SK-N-SH (cell line): ENCODE measurements at regions not wholly inside any gene's neighbourhood (a gene's known extent, or its start where the extent isn't known, plus 50 kb on each side); places are given as distances from the start of the nearest gene placed in this dataset.

Experiments
- CTCF ChIA-PET: fragments of 300-600, 350-600 bp; formaldehyde crosslinking; extraction: SDS; loops from one replicate; lab custom pipeline; 2021; lab: Yijun Ruan, JAX
- POLR2A ChIA-PET: fragments of 350-600 bp; sonication (Branson Sonifier 250); formaldehyde crosslinking; extraction: SDS; loops from one replicate; lab custom pipeline; 2020; ENCODE audit warnings: antibody characterized with exemption, inconsistent platforms; lab: Yijun Ruan, JAX
- DNase-seq: peaks from one replicate; pipeline ENCODE4 v3.0.0; 2012
- H2AFZ ChIP-seq: fragments of 200-600 bp; sonication (generic); 2 replicates; pipeline ENCODE4 v1.8.1; 2016; ENCODE audit warnings: antibody characterized with exemption, mild to moderate bottlenecking, low read depth
- H3F3A ChIP-seq: fragments of 200-600 bp; sonication (generic); replicated peaks from 2 replicates; pipeline ENCODE3; 2016; ENCODE audit warnings: antibody characterized with exemption, mild to moderate bottlenecking; ENCODE audit not compliant: insufficient read depth
- H3K27ac ChIP-seq, 2 experiments: fragments of 200-500 bp in 1 of 2; fragments of 200-600 bp in 1 of 2; sonication (Bioruptor generic) in 1 of 2; sonication (generic), shearing (Covaris generic) in 1 of 2; 2 replicates each; pipeline versions ENCODE4 v1.5.1 to v1.6.1; 2014 to 2016; ENCODE audit warnings: low read depth in 2 of 2, inconsistent platforms in 1 of 2, low read length in 1 of 2, mild to moderate bottlenecking in 1 of 2, mixed read lengths in 1 of 2
- H3K27me3 ChIP-seq: fragments of 200-600 bp; sonication (generic), shearing (Covaris generic); 2 replicates; pipeline ENCODE4 v1.6.1; 2016; ENCODE audit warnings: mixed run types; ENCODE audit not compliant: insufficient read depth
- H3K36me3 ChIP-seq, 2 experiments: fragments of 200-500 bp in 1 of 2; fragments of 200-600 bp in 1 of 2; sonication (Bioruptor generic) in 1 of 2; sonication (generic) in 1 of 2; replicated peaks in 1 of 2; 2 replicates each; pipeline versions ENCODE3 to v1.5.1; 2014 to 2016; ENCODE audit warnings: low read length in 1 of 2, mild to moderate bottlenecking in 1 of 2; ENCODE audit not compliant: insufficient read depth in 2 of 2, control insufficient read depth in 1 of 2
- H3K4me1 ChIP-seq, 2 experiments: fragments of 200-500 bp in 1 of 2; fragments of 200-600 bp in 1 of 2; sonication (Bioruptor generic) in 1 of 2; sonication (generic), shearing (Covaris generic) in 1 of 2; 2 replicates each; pipeline versions ENCODE4 v1.5.1 to v1.6.1; 2014 to 2016; ENCODE audit warnings: low read depth in 1 of 2, low read length in 1 of 2, mixed run types in 1 of 2; ENCODE audit not compliant: insufficient read depth in 2 of 2, control insufficient read depth in 1 of 2
- H3K4me2 ChIP-seq: fragments of 200-600 bp; sonication (generic), shearing (Covaris generic); 2 replicates; pipeline ENCODE4 v1.6.1; 2017; ENCODE audit warnings: mixed run types
- H3K4me3 ChIP-seq, 2 experiments: fragments of 200-500 bp in 1 of 2; fragments of 200-600 bp in 1 of 2; sonication (Bioruptor generic) in 1 of 2; sonication (generic), shearing (Covaris generic) in 1 of 2; 2 replicates each; pipeline versions ENCODE4 v1.5.1 to v1.8.1; 2014 to 2016; ENCODE audit warnings: low read depth in 2 of 2, inconsistent platforms in 1 of 2, low read length in 1 of 2, mild to moderate bottlenecking in 1 of 2, mixed read lengths in 1 of 2, moderate library complexity in 1 of 2
- H3K79me2 ChIP-seq: fragments of 200-600 bp; sonication (generic); 2 replicates; pipeline ENCODE4 v1.8.1; 2017; ENCODE audit warnings: mild to moderate bottlenecking; ENCODE audit not compliant: insufficient read depth
- H3K9ac ChIP-seq: fragments of 200-600 bp; sonication (generic); 2 replicates; pipeline ENCODE4 v1.6.1; 2017; ENCODE audit warnings: mixed run types
- H3K9me2 ChIP-seq: fragments of 200-600 bp; sonication (generic); 2 replicates; pipeline ENCODE4 v1.6.1; 2017; ENCODE audit warnings: mixed run types
- H3K9me3 ChIP-seq: fragments of 200-600 bp; sonication (generic); 2 replicates; pipeline ENCODE4 v1.6.1; 2017; ENCODE audit warnings: mixed run types, mild to moderate bottlenecking, moderate library complexity
- H4K20me1 ChIP-seq: fragments of 200-600 bp; sonication (generic); 2 replicates; pipeline ENCODE4 v1.6.1; 2017; ENCODE audit warnings: mild to moderate bottlenecking, mixed run types; ENCODE audit not compliant: insufficient read depth
- CTCF ChIP-seq: fragments of 200-600 bp; sonication (generic); IDR thresholded peaks from 2 replicates; pipeline ENCODE4 v1.6.1; 2017; ENCODE audit warnings: antibody characterized with exemption, mild to moderate bottlenecking, moderate library complexity
- EP300 ChIP-seq, 2 experiments: IDR thresholded peaks; 2 replicates each; pipeline versions ENCODE4 v1.4.0 to v1.6.1; 2012; ENCODE audit warnings: borderline replicate concordance in 1 of 2, low read depth in 1 of 2, low read length in 1 of 2
- FOSL2 ChIP-seq: IDR thresholded peaks from 2 replicates; pipeline ENCODE4 v1.4.0; 2012; ENCODE audit warnings: low read depth, mild to moderate bottlenecking, moderate library complexity, borderline replicate concordance
- FOXJ3 ChIP-seq: sonication (generic); formaldehyde crosslinking; IDR thresholded peaks from 2 replicates; pipeline ENCODE4 v1.5.1; 2020; ENCODE audit warnings: mild to moderate bottlenecking, missing genetic modification reagents
- FOXM1 ChIP-seq: IDR thresholded peaks from 2 replicates; pipeline ENCODE4 v1.4.0; 2012; ENCODE audit warnings: low read depth, mild to moderate bottlenecking
- MAX ChIP-seq: IDR thresholded peaks from 2 replicates; pipeline ENCODE4 v1.4.0; 2012; ENCODE audit warnings: low read depth
- MXI1 ChIP-seq: IDR thresholded peaks from 2 replicates; pipeline ENCODE4 v1.6.1; 2012; ENCODE audit warnings: mild to moderate bottlenecking, low read depth, low read length, improper control_type of control experiment
- NFIC ChIP-seq: IDR thresholded peaks from 2 replicates; pipeline ENCODE4 v1.4.0; 2012; ENCODE audit warnings: borderline replicate concordance
- PBX3 ChIP-seq: IDR thresholded peaks from 2 replicates; pipeline ENCODE4; 2012
- POLR2AphosphoS5 ChIP-seq: IDR thresholded peaks from 2 replicates; pipeline ENCODE4 v1.6.1; 2012; ENCODE audit warnings: low read depth, low read length
- TCF12 ChIP-seq: IDR thresholded peaks from 2 replicates; pipeline ENCODE4 v1.4.0; 2012
- USF1 ChIP-seq: IDR thresholded peaks from 2 replicates; pipeline ENCODE4 v1.4.0; 2012; ENCODE audit warnings: low read depth, borderline replicate concordance
- YY1 ChIP-seq: IDR thresholded peaks from 2 replicates; pipeline ENCODE4 v1.4.0; 2012; ENCODE audit warnings: low read depth, mild to moderate bottlenecking
- WGBS: methylation state at CpG from one replicate; pipeline ENCODE4 v1.1.6; 2017; ENCODE audit warnings: low lambda C conversion rate; 5-methylcytosine and 5-hydroxymethylcytosine counted together

GRCh38 chr13:103694033-103694432, 627.8 kb upstream of the SLC10A2 start:
- no peak overlapping the region for H3K4me2 ChIP-seq
- 34% methylated on average over 5 of the region's 5 CpGs for WGBS
- H3K9me2 ChIP-seq: no peaks in the 10 kb centered on the region
- no peaks in the 10 kb centered on the region for H3K36me3 ChIP-seq
- TF ChIP-seq CTCF: no peak
- TF ChIP-seq FOSL2: no peak
- TF ChIP-seq MAX: no peak
- no peak for TF ChIP-seq MXI1
- TF ChIP-seq FOXJ3 (CRISPR knock-in tag): no peak
- TF ChIP-seq TCF12: no peak
- TF ChIP-seq PBX3: no peak
- no peak for TF ChIP-seq NFIC
- no peak for TF ChIP-seq USF1
- no peak for DNase-seq
- ChIA-PET POLR2A (no interaction called here), CTCF (interaction anchor here (1.0 kb wide), 1 partner anchor 154 kb away, joined by 4 read pairs; no protein-coding TSS in a partner anchor)
- H3K4me3 ChIP-seq: no peak overlapping the region
- H4K20me1 ChIP-seq: no peaks in the 10 kb centered on the region
- H3K79me2 ChIP-seq: no peaks in the 10 kb centered on the region
- H3K27ac ChIP-seq: 0 out of 4 replicates have a peak overlapping the region, but pooled peaks of 1 of the 2 experiments have one; percentile 11
- no peak overlapping the region for H2AFZ ChIP-seq
- H3F3A ChIP-seq: no peaks in the 10 kb centered on the region
- H3K9me3 ChIP-seq: no peaks in the 10 kb centered on the region
- H3K4me1 ChIP-seq: peaks cover 0 to 3% of the 10 kb centered on the region in 2 experiments; a peak in 1 of 4 replicates
- no peaks in the 10 kb centered on the region for H3K27me3 ChIP-seq
- no peak overlapping the region for H3K9ac ChIP-seq

- Histone ChIP-seq H4K20me1 (no peaks in the 10 kb centered on the region), H2AFZ (no peak overlapping the region), H3F3A (no peaks in the 10 kb centered on the region), H3K27me3 (no peaks in the 10 kb centered on the region), H3K36me3 (no peaks in the 10 kb centered on the region), H3K27ac (no peak overlapping the region), H3K9me2 (no peaks in the 10 kb centered on the region), H3K4me2 (no peak overlapping the region), H3K79me2 (no peaks in the 10 kb centered on the region), H3K4me3 (no peak overlapping the region), H3K9ac (no peak overlapping the region)
- POLR2A ChIA-PET: no interaction called here
- 77% methylated on average over 4 of the region's 4 CpGs for WGBS
- no peak for DNase-seq
- CTCF ChIA-PET: no interaction called here
- TF ChIP-seq YY1: no peak
- no peak for TF ChIP-seq POLR2AphosphoS5
- no peak for TF ChIP-seq EP300 (IDR thresholded peaks at IDR 0.05; ENCODE audit: borderline replicate concordance in 1 of 2, low read depth in 1 of 2, low read length in 1 of 2)
- no peak for TF ChIP-seq FOXM1
- TF ChIP-seq, all 33 proteins: peak for 0
- H3K4me1 ChIP-seq: peaks cover 0 to 3% of the 10 kb centered on the region in 2 experiments; a peak in 1 of 4 replicates
- H3K9me3 ChIP-seq: no peaks in the 10 kb centered on the region
These were observed 626.2 kb upstream of the SLC10A2 start for GRCh38 chr13:103692442-103692841.
